ENCODE measurements at regions not wholly inside any gene's neighbourhood (a gene's known extent, or its start where the extent isn't known, plus 50 kb on each side); places are given as distances from the start of the nearest gene placed in this dataset.
A peak's percentile ranks its signal among the peaks of the same experiment; 100 is the strongest.

DNA sequence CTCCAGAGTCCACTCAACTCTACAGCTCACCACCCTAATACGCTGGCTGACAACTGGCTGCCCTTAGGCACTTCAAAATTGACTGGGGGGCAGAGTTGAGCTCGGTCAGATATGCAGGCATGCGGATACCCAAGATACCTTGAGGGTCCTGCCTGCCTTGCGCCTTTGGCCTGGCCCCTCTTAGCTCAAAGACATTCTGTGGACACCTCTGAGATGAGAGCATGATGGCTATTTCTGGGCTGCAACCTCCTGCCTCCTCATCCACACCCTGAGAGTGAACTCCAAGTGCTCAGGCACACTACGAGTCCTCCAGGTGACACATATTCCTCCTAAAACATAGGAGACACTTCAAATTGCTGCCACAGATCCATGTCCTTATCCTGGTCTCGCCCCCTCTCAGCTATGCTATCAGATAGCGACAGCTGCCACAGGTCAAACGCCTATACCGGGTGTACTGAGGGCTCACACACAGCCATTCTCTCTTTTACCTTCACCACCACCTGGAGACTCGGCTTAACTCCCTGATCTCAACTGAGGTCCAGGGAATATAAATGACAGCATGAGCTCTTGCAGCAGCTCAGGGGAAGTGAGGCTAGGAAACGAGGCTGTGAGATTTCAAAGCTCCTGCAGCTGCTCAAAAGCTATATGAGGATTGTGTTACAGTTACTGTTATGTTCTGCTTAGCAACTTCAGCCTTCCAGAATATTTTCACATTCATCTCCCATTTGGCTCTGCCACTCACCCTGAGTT, 60.5 kb upstream of the TEX51 start:
- WGBS, 5 donors: 66 to 81% (median 79%) methylated on average over 11 of the region's 11 CpGs
- no peak overlapping the region for H3K4me3 ChIP-seq
- H3K27me3 ChIP-seq (replicated peaks in 1 of 7): peaks cover 0 to 4% (median 0%) of the 10 kb centered on the region in 7 donors
- peak; percentile 33 for DNase-seq
- TF ChIP-seq POLR2A (IDR thresholded peaks at IDR 0.05): no peak
- TF ChIP-seq, protein P1, sequence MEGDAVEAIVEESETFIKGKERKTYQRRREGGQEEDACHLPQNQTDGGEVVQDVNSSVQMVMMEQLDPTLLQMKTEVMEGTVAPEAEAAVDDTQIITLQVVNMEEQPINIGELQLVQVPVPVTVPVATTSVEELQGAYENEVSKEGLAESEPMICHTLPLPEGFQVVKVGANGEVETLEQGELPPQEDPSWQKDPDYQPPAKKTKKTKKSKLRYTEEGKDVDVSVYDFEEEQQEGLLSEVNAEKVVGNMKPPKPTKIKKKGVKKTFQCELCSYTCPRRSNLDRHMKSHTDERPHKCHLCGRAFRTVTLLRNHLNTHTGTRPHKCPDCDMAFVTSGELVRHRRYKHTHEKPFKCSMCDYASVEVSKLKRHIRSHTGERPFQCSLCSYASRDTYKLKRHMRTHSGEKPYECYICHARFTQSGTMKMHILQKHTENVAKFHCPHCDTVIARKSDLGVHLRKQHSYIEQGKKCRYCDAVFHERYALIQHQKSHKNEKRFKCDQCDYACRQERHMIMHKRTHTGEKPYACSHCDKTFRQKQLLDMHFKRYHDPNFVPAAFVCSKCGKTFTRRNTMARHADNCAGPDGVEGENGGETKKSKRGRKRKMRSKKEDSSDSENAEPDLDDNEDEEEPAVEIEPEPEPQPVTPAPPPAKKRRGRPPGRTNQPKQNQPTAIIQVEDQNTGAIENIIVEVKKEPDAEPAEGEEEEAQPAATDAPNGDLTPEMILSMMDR (IDR thresholded peaks at IDR 0.05 in 8 of 11, conservative IDR thresholded peaks at IDR 0.05 in 3 of 11): no peak
- H3K9me3 ChIP-seq: no peaks in the 10 kb centered on the region
- no peaks in the 10 kb centered on the region for H3K36me3 ChIP-seq
- H3K27ac ChIP-seq: no peak overlapping the region
- intact Hi-C loops (cut with DNase I; ENCODE audit: low total_unique reads): no loop called here
- no peaks in the 10 kb centered on the region for H3K4me1 ChIP-seq

DNA sequence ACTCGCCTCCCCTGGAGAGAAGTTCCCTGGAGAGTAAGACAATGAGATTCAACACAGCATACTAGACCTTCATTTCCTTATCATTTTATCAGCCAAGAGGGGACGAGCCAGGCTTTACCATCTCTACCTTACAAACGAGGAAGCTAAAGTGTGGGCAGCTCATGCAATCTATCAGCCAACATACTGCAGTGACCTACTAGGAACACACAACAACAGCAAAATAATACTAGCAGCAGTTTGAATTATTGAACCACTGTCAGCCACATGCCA, 60.0 kb upstream of the TEX51 start:
- no peak overlapping the region for H3K4me3 ChIP-seq
- no peaks in the 10 kb centered on the region for H3K9me3 ChIP-seq
- no peaks in the 10 kb centered on the region for H3K4me1 ChIP-seq
- no peaks in the 10 kb centered on the region for H3K36me3 ChIP-seq
- no peak overlapping the region for H3K27ac ChIP-seq
- peaks cover 0 to 4% (median 0%) of the 10 kb centered on the region in 7 donors for H3K27me3 ChIP-seq (replicated peaks in 1 of 7)
- no peak for TF ChIP-seq POLR2A (IDR thresholded peaks at IDR 0.05)
- TF ChIP-seq POLR2AphosphoS5 (IDR thresholded peaks at IDR 0.05): no peak
- TF ChIP-seq, protein P1 (IDR thresholded peaks at IDR 0.05 in 8 of 11, conservative IDR thresholded peaks at IDR 0.05 in 3 of 11): no peak
- WGBS, 5 donors: 22 to 34% (median 26%) methylated on average over 3 of the region's 3 CpGs
- intact Hi-C loops (cut with DNase I; ENCODE audit: low total_unique reads): no loop called here
- DNase-seq: no peak

DNA sequence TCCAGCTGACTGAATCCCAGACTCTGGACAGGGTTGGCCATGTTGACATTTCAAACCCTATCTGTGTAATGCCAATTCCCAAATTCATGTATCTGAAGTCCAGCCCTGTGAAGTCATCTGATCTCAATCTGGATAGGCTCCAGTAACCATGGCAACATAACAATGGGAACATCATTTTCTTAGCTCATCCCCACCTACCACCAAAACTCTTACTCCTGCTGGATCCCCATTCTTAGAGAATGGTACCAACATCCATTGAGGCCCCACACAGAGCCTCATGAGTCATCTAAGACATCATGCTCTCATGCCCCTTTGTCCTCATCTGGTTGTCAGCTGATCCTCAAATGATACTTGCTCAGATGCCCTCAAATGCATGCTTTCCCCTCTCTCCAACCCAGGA, 58.9 kb upstream of the TEX51 start:
- Histone ChIP-seq H3K9me3 (no peaks in the 10 kb centered on the region), H3K4me1 (no peaks in the 10 kb centered on the region), H3K36me3 (no peaks in the 10 kb centered on the region), H3K27me3 (replicated peaks in 1 of 7) (peaks cover 0 to 4% (median 0%) of the 10 kb centered on the region in 7 donors), H3K27ac (no peak overlapping the region), H3K4me3 (no peak overlapping the region)
- intact Hi-C loops (cut with DNase I; ENCODE audit: low total_unique reads): no loop called here
- DNase-seq: no peak
- TF ChIP-seq POLR2AphosphoS5 (IDR thresholded peaks at IDR 0.05) (no peak), POLR2A (IDR thresholded peaks at IDR 0.05) (no peak)
- TF ChIP-seq, protein P1 (IDR thresholded peaks at IDR 0.05 in 8 of 11, conservative IDR thresholded peaks at IDR 0.05 in 3 of 11): no peak

DNA sequence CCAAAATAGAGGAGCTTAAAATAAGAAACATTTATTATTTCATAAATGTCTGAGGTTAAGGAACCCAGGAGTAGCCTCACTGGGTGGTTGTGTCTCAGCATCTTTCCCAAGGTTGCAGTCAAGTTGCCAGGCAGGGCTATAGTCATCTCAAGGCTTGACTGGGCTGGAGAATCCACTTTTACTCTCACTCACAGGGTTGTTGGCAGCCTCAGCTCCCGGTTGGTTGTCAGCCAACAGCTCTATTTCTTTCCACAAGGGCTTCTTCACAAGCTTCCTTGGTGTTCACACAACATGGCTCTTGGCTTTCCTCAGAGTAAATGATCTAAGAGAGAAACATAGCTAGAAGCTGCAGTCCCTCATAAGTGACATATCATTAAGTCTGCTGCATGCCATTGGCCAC, 55.6 kb upstream of the TEX51 start:
- peaks cover 0 to 4% (median 0%) of the 10 kb centered on the region in 7 donors for H3K27me3 ChIP-seq (replicated peaks in 1 of 7)
- intact Hi-C loops (cut with DNase I; ENCODE audit: low total_unique reads): no loop called here
- H3K4me1 ChIP-seq: no peaks in the 10 kb centered on the region
- no peaks in the 10 kb centered on the region for H3K9me3 ChIP-seq
- no peaks in the 10 kb centered on the region for H3K36me3 ChIP-seq
- H3K4me3 ChIP-seq: no peak overlapping the region
- no peak overlapping the region for H3K27ac ChIP-seq
- TF ChIP-seq, protein P1 (IDR thresholded peaks at IDR 0.05 in 8 of 11, conservative IDR thresholded peaks at IDR 0.05 in 3 of 11): no peak
- no peak for TF ChIP-seq POLR2A (IDR thresholded peaks at IDR 0.05)
- TF ChIP-seq POLR2AphosphoS5 (IDR thresholded peaks at IDR 0.05): no peak
- WGBS, 5 donors: 35 to 86% (median 82%) methylated on average over 1 of the region's 1 CpG
- no peak for DNase-seq
